ENCODE measurements at regions not wholly inside any gene's neighbourhood (a gene's known extent, or its start where the extent isn't known, plus 50 kb on each side); places are given as distances from the start of the nearest gene placed in this dataset.

DNA sequence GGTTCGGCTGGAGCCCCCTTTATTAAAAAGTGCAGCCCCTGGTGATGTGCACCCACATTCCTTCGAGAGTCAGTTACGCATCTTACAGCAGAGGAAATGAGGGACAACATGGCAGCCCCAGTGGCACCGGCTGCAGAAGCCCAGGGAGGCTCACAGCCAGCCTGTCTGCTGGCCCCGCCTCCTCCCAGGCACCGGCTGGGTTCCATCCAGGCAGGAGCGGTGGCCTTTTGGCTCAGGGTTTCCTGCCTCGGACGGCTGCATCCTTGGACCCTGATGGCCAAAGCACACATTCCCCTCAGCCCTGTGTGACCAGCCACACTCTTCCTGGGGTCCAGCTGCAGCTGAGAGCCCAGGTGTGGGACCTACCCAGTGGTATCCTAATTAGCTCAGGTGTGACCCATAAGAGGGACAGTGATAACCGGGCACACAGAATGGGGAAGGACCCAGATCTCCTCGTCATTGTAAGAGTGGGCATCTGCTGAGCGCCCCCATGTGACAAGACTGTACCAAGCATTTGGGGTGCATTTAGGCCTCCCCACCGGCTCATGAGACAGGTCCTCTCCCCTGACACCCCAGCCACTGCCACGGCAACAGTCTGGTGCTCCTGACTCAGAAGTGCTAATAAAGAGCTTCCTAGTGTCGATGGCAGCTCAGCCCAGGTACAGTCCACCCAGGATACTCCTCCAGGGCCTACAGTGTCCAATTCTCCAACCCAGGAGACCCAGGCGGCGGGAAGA is 63.3 kb upstream of the CHST15 start:
- Histone ChIP-seq H3K27me3 (no peaks in the 10 kb centered on the region), H3K9me3 (no peaks in the 10 kb centered on the region), H3K4me3 (no peak overlapping the region), H3K4me1 (peaks cover 0 to 46% (median 40%) of the 10 kb centered on the region in 4 donors), H3K36me3 (no peaks in the 10 kb centered on the region), H3K27ac (peak overlapping the region in 3 of 4 donors; percentile 35 to 75 (median 56))
- DNase-seq = peak; percentile 52
- intact Hi-C loops (cut with DNase I) = loop anchor here (5.0 kb wide), 1 partner anchor 101 kb away; no protein-coding TSS in a partner anchor
- TF ChIP-seq POLR2A (IDR thresholded peaks at IDR 0.05) = no peak
- TF ChIP-seq EP300 (IDR thresholded peaks at IDR 0.05) = no peak
- TF ChIP-seq POLR2AphosphoS5 (IDR thresholded peaks at IDR 0.05) = no peak
- TF ChIP-seq, protein P1, sequence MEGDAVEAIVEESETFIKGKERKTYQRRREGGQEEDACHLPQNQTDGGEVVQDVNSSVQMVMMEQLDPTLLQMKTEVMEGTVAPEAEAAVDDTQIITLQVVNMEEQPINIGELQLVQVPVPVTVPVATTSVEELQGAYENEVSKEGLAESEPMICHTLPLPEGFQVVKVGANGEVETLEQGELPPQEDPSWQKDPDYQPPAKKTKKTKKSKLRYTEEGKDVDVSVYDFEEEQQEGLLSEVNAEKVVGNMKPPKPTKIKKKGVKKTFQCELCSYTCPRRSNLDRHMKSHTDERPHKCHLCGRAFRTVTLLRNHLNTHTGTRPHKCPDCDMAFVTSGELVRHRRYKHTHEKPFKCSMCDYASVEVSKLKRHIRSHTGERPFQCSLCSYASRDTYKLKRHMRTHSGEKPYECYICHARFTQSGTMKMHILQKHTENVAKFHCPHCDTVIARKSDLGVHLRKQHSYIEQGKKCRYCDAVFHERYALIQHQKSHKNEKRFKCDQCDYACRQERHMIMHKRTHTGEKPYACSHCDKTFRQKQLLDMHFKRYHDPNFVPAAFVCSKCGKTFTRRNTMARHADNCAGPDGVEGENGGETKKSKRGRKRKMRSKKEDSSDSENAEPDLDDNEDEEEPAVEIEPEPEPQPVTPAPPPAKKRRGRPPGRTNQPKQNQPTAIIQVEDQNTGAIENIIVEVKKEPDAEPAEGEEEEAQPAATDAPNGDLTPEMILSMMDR (IDR thresholded peaks at IDR 0.05) = no peak
- 67 to 69% methylated on average over 17 of the region's 17 CpGs for whole genome bisulfite sequencing, 2 donors

DNA sequence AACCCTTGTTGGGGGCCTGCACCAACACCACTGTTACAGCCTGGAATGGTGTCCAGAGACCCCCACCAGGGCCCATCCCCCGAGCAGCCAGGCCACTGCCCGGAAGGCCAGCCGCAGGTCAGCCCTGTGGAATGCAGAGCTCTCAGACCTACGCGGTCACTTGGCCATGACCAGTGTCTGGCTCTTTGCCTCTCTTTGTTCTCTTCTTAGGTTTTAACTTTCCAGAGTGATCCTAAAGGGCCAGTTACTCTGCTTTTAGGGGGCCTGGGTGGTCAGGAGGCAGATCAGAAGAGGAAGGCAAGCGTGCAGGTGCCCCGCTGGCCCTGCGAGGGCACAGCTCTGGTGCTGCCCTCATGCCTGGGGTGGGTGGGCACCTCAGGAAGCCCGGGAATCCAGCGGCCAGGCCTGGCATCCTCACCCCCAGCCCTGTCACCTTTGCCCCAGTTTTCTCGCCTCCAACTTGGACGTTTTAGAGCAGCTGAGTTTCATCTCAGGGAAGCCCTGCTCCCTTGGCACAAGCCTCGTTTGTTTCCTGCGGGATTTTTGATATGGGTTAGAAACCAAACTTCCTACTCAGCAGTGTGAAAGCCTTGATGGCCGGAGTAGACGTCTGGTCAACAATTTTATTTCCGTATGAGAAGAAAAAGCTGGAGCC is 62.5 kb upstream of the CHST15 start:
- WGBS, 2 donors = 69 to 72% methylated on average over 17 of the region's 17 CpGs
- DNase-seq = peak; percentile 63
- intact Hi-C loops (cut with DNase I) = loop anchor here (5.0 kb wide), 1 partner anchor 101 kb away; no protein-coding TSS in a partner anchor
- no peaks in the 10 kb centered on the region for H3K27me3 ChIP-seq
- peaks cover 0 to 51% (median 42%) of the 10 kb centered on the region in 4 donors for H3K4me1 ChIP-seq
- no peaks in the 10 kb centered on the region for H3K36me3 ChIP-seq
- no peak overlapping the region for H3K4me3 ChIP-seq
- no peak for TF ChIP-seq POLR2AphosphoS5 (IDR thresholded peaks at IDR 0.05)
- no peak for TF ChIP-seq EP300 (IDR thresholded peaks at IDR 0.05)
- no peak for TF ChIP-seq POLR2A (IDR thresholded peaks at IDR 0.05)
- TF ChIP-seq, protein P1 (IDR thresholded peaks at IDR 0.05) = no peak
- no peaks in the 10 kb centered on the region for H3K9me3 ChIP-seq
- H3K27ac ChIP-seq = peak overlapping the region in 3 of 4 donors; percentile 35 to 75 (median 56)

DNA sequence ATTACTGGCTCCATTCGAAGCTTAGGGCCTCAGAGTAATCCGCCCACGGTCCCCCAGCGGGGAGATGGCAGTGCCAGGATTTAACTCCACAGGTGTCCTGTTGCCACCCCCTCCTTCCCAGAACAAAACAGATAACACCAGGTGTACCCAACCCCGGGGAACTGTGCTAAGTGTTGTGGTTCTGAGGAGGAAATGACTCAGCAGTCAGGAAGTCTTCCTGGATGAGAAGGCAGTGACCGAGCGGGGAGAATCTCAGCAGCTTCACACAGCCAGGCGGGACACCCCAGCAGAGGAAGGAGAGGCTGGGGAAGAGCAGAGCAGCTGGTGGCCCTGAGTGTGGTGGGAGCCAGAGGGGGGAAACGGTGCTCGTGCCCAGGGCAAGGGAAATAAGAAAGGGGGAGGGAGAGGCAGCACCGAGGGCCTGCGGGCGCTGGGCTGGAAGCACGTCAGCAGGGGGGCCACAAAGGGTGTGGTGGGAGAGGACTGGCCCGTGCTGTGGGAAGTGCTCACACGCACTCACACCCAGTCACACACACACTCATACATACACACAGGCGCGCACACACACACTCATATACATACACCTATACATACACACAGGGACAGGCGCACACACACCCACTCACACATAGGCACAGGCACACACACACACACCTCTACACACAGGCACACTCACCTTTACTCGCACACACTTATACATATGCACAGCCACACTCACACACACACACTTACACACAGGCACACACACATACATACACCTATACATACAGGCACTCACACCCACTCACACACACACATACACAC is 59.8 kb upstream of the CHST15 start:
- no peaks in the 10 kb centered on the region for H3K36me3 ChIP-seq
- TF ChIP-seq POLR2A (IDR thresholded peaks at IDR 0.05) = no peak
- peak in 1 of 4 donors; percentile 4 for TF ChIP-seq EP300 (IDR thresholded peaks at IDR 0.05)
- TF ChIP-seq, protein P1 (IDR thresholded peaks at IDR 0.05) = no peak
- peak in 3 of 4 donors; percentile 24 to 42 (median 31) for TF ChIP-seq POLR2AphosphoS5 (IDR thresholded peaks at IDR 0.05)
- peaks cover 0 to 67% (median 57%) of the 10 kb centered on the region in 4 donors for H3K4me1 ChIP-seq
- intact Hi-C loops (cut with DNase I) = loop anchor here (5.0 kb wide), 2 partner anchors 46 to 146 kb away; no protein-coding TSS in a partner anchor
- no peaks in the 10 kb centered on the region for H3K9me3 ChIP-seq
- peak overlapping the region; percentile 77 to 80 (median 77) for H3K27ac ChIP-seq
- 24 to 27% methylated on average over 19 to 20 of the region's 20 CpGs for WGBS, 2 donors
- DNase-seq = peak; percentile 75
- no peak overlapping the region for H3K4me3 ChIP-seq
- H3K27me3 ChIP-seq = no peaks in the 10 kb centered on the region

DNA sequence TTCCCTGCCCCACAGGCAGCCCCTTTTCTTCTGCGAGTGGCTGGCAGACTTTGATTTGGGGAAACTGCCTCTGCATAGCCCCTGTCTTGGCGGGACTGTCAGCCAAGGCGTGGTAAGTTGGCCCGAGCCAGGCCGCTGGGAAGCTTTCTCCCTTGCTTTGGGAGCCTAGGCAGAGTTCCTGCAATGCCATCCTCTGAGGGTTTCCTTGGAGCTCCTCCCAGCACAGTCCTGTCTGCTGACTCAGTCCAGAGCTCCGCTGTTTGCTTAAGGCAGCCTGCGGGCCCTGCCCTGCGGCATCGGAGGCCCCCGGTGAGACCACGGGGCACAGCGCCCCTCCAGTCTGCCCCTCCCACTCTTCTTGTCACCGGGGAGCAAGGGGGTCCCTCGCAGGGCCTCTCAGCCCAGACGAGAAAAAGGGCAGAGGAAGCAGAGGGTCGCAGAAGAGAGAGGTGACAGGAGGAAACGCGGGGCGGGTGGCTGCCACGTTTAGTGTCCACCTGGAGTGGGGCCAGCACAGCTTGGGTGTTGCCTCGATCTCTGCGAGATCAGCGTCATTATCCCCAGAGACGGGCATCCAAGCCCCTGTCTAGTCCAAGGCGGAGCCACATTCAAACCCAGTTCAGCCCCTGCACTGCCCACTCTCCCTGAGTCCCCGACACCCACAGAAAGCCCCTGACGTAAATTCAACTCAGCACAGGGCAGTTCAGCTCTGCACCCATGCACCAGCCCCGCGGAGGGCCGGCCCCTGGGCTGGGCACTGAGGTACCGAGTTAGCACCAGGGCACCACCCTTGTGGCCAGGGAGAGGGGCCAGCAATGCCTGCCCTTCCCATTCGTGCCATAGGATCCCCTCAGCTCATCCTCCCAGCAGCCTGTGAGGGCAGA is 59.0 kb upstream of the CHST15 start:
- Histone ChIP-seq H3K4me3 (no peak overlapping the region), H3K4me1 (peaks cover 0 to 63% (median 54%) of the 10 kb centered on the region in 4 donors), H3K9me3 (no peaks in the 10 kb centered on the region), H3K27ac (peak overlapping the region; percentile 77 to 80 (median 77)), H3K36me3 (no peaks in the 10 kb centered on the region), H3K27me3 (no peaks in the 10 kb centered on the region)
- TF ChIP-seq POLR2AphosphoS5 (IDR thresholded peaks at IDR 0.05) (peak in 2 of 4 donors; percentile 47 to 54), EP300 (IDR thresholded peaks at IDR 0.05) (no peak)
- DNase-seq = peak; percentile 90
- intact Hi-C loops (cut with DNase I) = loop anchor here (5.0 kb wide), 2 partner anchors 45 to 145 kb away; no protein-coding TSS in a partner anchor
- WGBS, 2 donors = 16 to 38% methylated on average over 32 of the region's 32 CpGs

All from sigmoid colon (tissue), 6 donors.